H9 (cell line): ENCODE measurements at regions not wholly inside any gene's neighbourhood (a gene's known extent, or its start where the extent isn't known, plus 50 kb on each side); places are given as distances from the start of the nearest gene placed in this dataset.
"Not testable (repeated sequence)": the region's sequence is repeated elsewhere in the genome, so short reads cannot be mapped to it uniquely, and the experiment has no call there.

ENCODE experiments used
- DNase-seq: peaks from one replicate; pipeline ENCODE4 v3.0.0-alpha.2; 2017
- H2AFZ ChIP-seq: one replicate; pipeline ENCODE4 v1.6.1; 2013; ENCODE audit warnings: mild to moderate bottlenecking, low read length, control low read depth, moderate library complexity
- H2AK5ac ChIP-seq: 2 replicates; pipeline ENCODE4 v1.6.1; 2013; ENCODE audit warnings: low read length, control low read depth, mixed read lengths; ENCODE audit not compliant: insufficient read length
- H2BK120ac ChIP-seq: one replicate; pipeline ENCODE4 v1.6.1; 2013; ENCODE audit warnings: low read depth, mild to moderate bottlenecking, low read length, control low read depth, inconsistent platforms; ENCODE audit not compliant: poor library complexity, severe bottlenecking
- H2BK12ac ChIP-seq: 2 replicates; pipeline ENCODE4 v1.6.1; 2013; ENCODE audit warnings: low read length, control low read depth, mixed read lengths, low read depth; ENCODE audit not compliant: insufficient read length
- H2BK15ac ChIP-seq: 2 replicates; pipeline ENCODE4 v1.6.1; 2013; ENCODE audit warnings: low read depth, low read length, control low read depth
- H2BK20ac ChIP-seq: one replicate; pipeline ENCODE4 v1.6.1; 2013; ENCODE audit warnings: low read depth, mild to moderate bottlenecking, low read length, control low read depth, inconsistent platforms; ENCODE audit not compliant: poor library complexity, severe bottlenecking
- H2BK5ac ChIP-seq: 2 replicates; pipeline ENCODE4 v1.6.1; 2013; ENCODE audit warnings: low read length, control low read depth, mixed read lengths; ENCODE audit not compliant: insufficient read length
- H3K14ac ChIP-seq: 2 replicates; pipeline ENCODE4 v1.6.1; 2013; ENCODE audit warnings: low read length, control low read depth; ENCODE audit not compliant: insufficient read depth
- H3K18ac ChIP-seq: 2 replicates; pipeline ENCODE4 v1.6.1; 2013; ENCODE audit warnings: low read depth, mild to moderate bottlenecking, mixed read lengths, low read length, control low read depth; ENCODE audit not compliant: insufficient read length
- H3K23ac ChIP-seq: 2 replicates; pipeline ENCODE4 v1.6.1; 2013; ENCODE audit warnings: low read length, control low read depth, mixed read lengths, low read depth; ENCODE audit not compliant: insufficient read length
- H3K23me2 ChIP-seq: 2 replicates; pipeline ENCODE4 v1.6.1; 2013; ENCODE audit warnings: low read depth, mild to moderate bottlenecking, mixed read lengths, low read length, control low read depth; ENCODE audit not compliant: insufficient read length, poor library complexity, severe bottlenecking
- H3K27ac ChIP-seq: 2 replicates; pipeline ENCODE4 v1.5.1; 2013; ENCODE audit warnings: low read length, control low read depth, mixed read lengths, low read depth; ENCODE audit not compliant: insufficient read length
- H3K27me3 ChIP-seq: 2 replicates; pipeline ENCODE4 v1.6.1; 2013; ENCODE audit warnings: low read length, control low read depth, inconsistent platforms; ENCODE audit not compliant: insufficient read depth
- H3K4ac ChIP-seq: 2 replicates; pipeline ENCODE4 v1.6.1; 2013; ENCODE audit warnings: low read depth, mild to moderate bottlenecking, control low read depth, inconsistent platforms, low read length, moderate library complexity
- H3K4me1 ChIP-seq: 2 replicates; pipeline ENCODE4 v1.6.1; 2013; ENCODE audit warnings: low read length, control low read depth, inconsistent platforms; ENCODE audit not compliant: insufficient read depth
- H3K4me2 ChIP-seq: 2 replicates; pipeline ENCODE4 v1.6.1; 2013; ENCODE audit warnings: low read length, control low read depth, mixed read lengths; ENCODE audit not compliant: insufficient read length, insufficient read depth
- H3K56ac ChIP-seq: 2 replicates; pipeline ENCODE4 v1.6.1; 2013; ENCODE audit warnings: low read depth, mild to moderate bottlenecking, mixed read lengths, low read length, control low read depth; ENCODE audit not compliant: insufficient read length
- H3K79me1 ChIP-seq: 2 replicates; pipeline ENCODE4 v1.6.1; 2013; ENCODE audit warnings: low read depth, mild to moderate bottlenecking, moderate library complexity, low read length, control low read depth, inconsistent platforms; ENCODE audit not compliant: insufficient read depth, poor library complexity, severe bottlenecking
- H3K79me2 ChIP-seq: 2 replicates; pipeline ENCODE4 v1.6.1; 2013; ENCODE audit warnings: low read length, control low read depth, inconsistent platforms; ENCODE audit not compliant: insufficient read depth
- H3K9ac ChIP-seq: 2 replicates; pipeline ENCODE4 v1.6.1; 2013; ENCODE audit warnings: low read length, control low read depth, mixed read lengths; ENCODE audit not compliant: insufficient read length; ENCODE audit errors: extremely low read depth
- H3K9me3 ChIP-seq: one replicate; pipeline ENCODE4 v1.6.1; 2013; ENCODE audit warnings: low read depth, low read length, inconsistent platforms; ENCODE audit not compliant: control insufficient read depth
- H3T11ph ChIP-seq: one replicate; pipeline ENCODE4 v1.6.1; 2013; ENCODE audit warnings: mild to moderate bottlenecking, low read length, control low read depth, inconsistent platforms
- H4K20me1 ChIP-seq: one replicate; pipeline ENCODE4 v1.6.1; 2013; ENCODE audit not compliant: control insufficient read depth, insufficient read length, insufficient read depth
- H4K5ac ChIP-seq: 2 replicates; pipeline ENCODE4 v1.6.1; 2013; ENCODE audit warnings: low read depth, mild to moderate bottlenecking, mixed read lengths, low read length, control low read depth; ENCODE audit not compliant: insufficient read length
- H4K8ac ChIP-seq: replicated peaks from 2 replicates; pipeline ENCODE4 v1.6.1; 2013; ENCODE audit warnings: low read length, control low read depth, mixed read lengths, low read depth; ENCODE audit not compliant: insufficient read length
- H4K91ac ChIP-seq: 2 replicates; pipeline ENCODE4 v1.6.1; 2013; ENCODE audit warnings: low read depth, mild to moderate bottlenecking, moderate library complexity, mixed read lengths, low read length, control low read depth; ENCODE audit not compliant: insufficient read length
- H3K27ac Mint-ChIP-seq, 3 experiments: 2 replicates in 2 of 3; 3 replicates in 1 of 3; pipeline ENCODE4 v1.8.0; 2020 to 2021; ENCODE audit warnings: mixed read lengths in 3 of 3, mild to moderate bottlenecking in 1 of 3, moderate library complexity in 1 of 3
- H3K27me3 Mint-ChIP-seq: 2 replicates; pipeline ENCODE4 v1.8.0; 2021; ENCODE audit warnings: low read depth, mild to moderate bottlenecking, moderate library complexity, mixed read lengths
- H3K36me3 Mint-ChIP-seq, 3 experiments: 2 replicates in 2 of 3; 3 replicates in 1 of 3; pipeline ENCODE4 v1.8.0; 2020 to 2021; ENCODE audit warnings: low read depth in 3 of 3, mixed read lengths in 3 of 3; ENCODE audit not compliant: insufficient read depth in 1 of 3
- H3K4me1 Mint-ChIP-seq, 2 experiments: 2 replicates each; pipeline ENCODE4 v1.8.0; 2020; ENCODE audit warnings: mixed read lengths in 2 of 2
- H3K4me3 Mint-ChIP-seq, 2 experiments: 2 replicates in 1 of 2; 3 replicates in 1 of 2; pipeline ENCODE4 v1.8.0; 2020 to 2021; ENCODE audit warnings: mild to moderate bottlenecking in 2 of 2, mixed read lengths in 2 of 2, moderate library complexity in 1 of 2
- H3K9me3 Mint-ChIP-seq, 2 experiments: 2 replicates in 1 of 2; 3 replicates in 1 of 2; pipeline ENCODE4 v1.8.0; 2020; ENCODE audit warnings: mild to moderate bottlenecking in 2 of 2, mixed read lengths in 2 of 2, moderate library complexity in 1 of 2
- CTCF ChIP-seq: fragments of 200-600 bp; sonication (generic); conservative IDR thresholded peaks from 3 replicates; pipeline ENCODE4 v1.8.0; 2021; ENCODE audit warnings: antibody characterized with exemption, mild to moderate bottlenecking
- WGBS: extraction: QIAGEN DNeasy Blood & Tissue Kit; methylation state at CpG from one replicate; pipeline ENCODE4 v1.1.7; 2013; ENCODE audit warnings: missing lambda C conversion rate, low lambda C conversion rate, mixed read lengths; ENCODE audit not compliant: insufficient read length; ENCODE audit errors: extremely low coverage; 5-methylcytosine and 5-hydroxymethylcytosine counted together

- Histone ChIP-seq H3K56ac (no peak overlapping the region), H4K20me1 (no peaks in the 10 kb centered on the region), H3K23me2 (no peaks in the 10 kb centered on the region), H2BK120ac (no peak overlapping the region), H3K27me3 (no peaks in the 10 kb centered on the region), H2BK12ac (no peak overlapping the region), H2BK15ac (no peak overlapping the region), H4K5ac (no peak overlapping the region), H3T11ph (no peak overlapping the region), H3K4me1 (no peaks in the 10 kb centered on the region), H2AFZ (no peak overlapping the region), H3K14ac (no peak overlapping the region), H3K23ac (no peak overlapping the region), H3K9ac (no peak overlapping the region), H3K4me2 (no peak overlapping the region), H3K79me1 (no peaks in the 10 kb centered on the region), H3K27ac (no peak overlapping the region), H2BK20ac (no peak overlapping the region), H2BK5ac (no peak overlapping the region), H3K9me3 (no peaks in the 10 kb centered on the region), H4K8ac (no peak overlapping the region), H4K91ac (no peak overlapping the region), H2AK5ac (no peak overlapping the region), H3K79me2 (no peaks in the 10 kb centered on the region), H3K4ac (no peak overlapping the region), H3K18ac (no peak overlapping the region)
- DNase-seq = no peak
- Mint-ChIP-seq H3K9me3 (no peaks in the 10 kb centered on the region), H3K4me3 (no peak overlapping the region), H3K27me3 (peaks cover 2% of the 10 kb centered on the region), H3K36me3 (no peaks in the 10 kb centered on the region), H3K4me1 (no peaks in the 10 kb centered on the region), H3K27ac (no peak overlapping the region)
- no CpG with 5 or more reads among the region's 3 CpGs for WGBS
- no peak for TF ChIP-seq CTCF
These were observed 86.1 kb downstream of the TTC6 start for GRCh38 chr14:37681486-37681885.

- H2AFZ ChIP-seq, H3K4me1 ChIP-seq, H3K23ac ChIP-seq, H4K91ac ChIP-seq, H4K5ac ChIP-seq, H4K8ac ChIP-seq, H3K4me1 Mint-ChIP-seq, H3K4ac ChIP-seq, H4K20me1 ChIP-seq, H3K18ac ChIP-seq, H3K27ac ChIP-seq, H2BK5ac ChIP-seq, H2AK5ac ChIP-seq, H2BK120ac ChIP-seq, H2BK20ac ChIP-seq, H3K9ac ChIP-seq, H3K27me3 Mint-ChIP-seq, H3K9me3 ChIP-seq, H3K56ac ChIP-seq, H2BK12ac ChIP-seq, H3K36me3 Mint-ChIP-seq, H3K14ac ChIP-seq, H3K4me3 Mint-ChIP-seq, H3K4me2 ChIP-seq, H3T11ph ChIP-seq, H3K79me2 ChIP-seq, DNase-seq, H3K27ac Mint-ChIP-seq, H3K27me3 ChIP-seq, H3K23me2 ChIP-seq, H3K79me1 ChIP-seq, H2BK15ac ChIP-seq: not testable (repeated sequence)
- peaks cover 20 to 30% of the 10 kb centered on the region in 2 experiments; a peak in 4 of 5 replicates for H3K9me3 Mint-ChIP-seq
These were observed 97.3 kb downstream of the TTC6 start for GRCh38 chr14:37692680-37693079.
